IPS DF 4.7 (cell line): ENCODE measurements at regions not wholly inside any gene's neighbourhood (a gene's known extent, or its start where the extent isn't known, plus 50 kb on each side); places are given as distances from the start of the nearest gene placed in this dataset.

Experiments
- DNase-seq: peaks from one replicate; pipeline ENCODE4 v3.0.0-alpha.2; 2013; ENCODE audit warnings: low spot score; ENCODE audit errors: extremely low read depth

DNA sequence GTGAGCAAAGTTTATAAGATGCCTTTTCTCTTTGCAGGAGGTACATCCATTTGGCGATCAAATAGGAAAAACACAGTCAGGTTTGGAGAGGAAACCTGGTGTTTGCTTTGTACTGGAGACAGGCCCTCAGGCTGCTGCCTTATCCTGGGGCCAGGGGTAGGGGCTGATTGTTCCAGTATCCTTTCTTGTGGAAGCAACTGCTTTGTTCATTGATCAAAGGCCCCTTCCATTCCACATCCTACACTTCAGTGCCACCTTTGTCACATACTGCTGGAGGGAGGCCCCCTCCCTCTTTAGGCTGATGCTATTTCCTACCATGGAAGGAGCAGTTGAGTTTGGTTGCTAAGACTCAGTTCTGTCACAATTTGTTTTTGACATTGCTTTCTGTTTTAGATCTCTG lies 778.1 kb downstream of the TLR4 start:
- no peak for DNase-seq

DNA sequence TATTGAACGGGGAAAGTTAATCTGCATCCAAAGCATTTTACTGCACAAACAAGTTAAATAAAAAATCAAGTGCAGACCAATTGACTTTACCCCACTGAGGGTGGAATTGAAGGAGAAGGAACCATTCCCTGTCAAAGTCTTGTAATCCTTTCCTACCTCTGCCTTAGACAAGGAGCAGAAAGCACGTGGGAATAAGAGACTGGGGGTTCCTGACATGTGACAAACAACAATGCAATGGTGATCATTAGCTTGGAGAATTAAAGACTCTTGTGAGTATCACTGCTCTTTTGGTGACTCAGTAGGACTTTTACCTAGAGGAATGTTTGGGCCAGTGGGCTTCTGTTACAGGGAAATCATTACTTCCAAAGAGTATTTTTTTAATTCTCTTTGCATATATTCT lies 779.5 kb downstream of the TLR4 start:
- DNase-seq = no peak

DNA sequence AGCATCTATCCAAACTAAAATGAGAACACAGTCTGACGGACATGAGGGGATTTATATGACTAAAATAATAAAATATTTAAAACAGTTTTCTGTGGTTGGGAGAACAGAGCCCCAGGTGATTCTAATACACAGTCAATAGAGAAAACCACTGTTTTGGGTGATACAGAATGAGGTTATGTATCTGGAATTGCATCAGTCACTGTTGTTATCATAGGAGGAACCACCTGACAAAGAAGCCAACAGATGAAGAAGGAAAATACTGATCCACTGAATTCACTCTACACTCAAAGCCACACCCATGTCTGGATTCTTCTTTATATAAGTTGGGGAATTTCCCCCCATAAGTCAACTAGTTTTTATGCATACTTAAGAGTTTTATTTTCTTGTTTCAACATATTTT lies 799.0 kb downstream of the TLR4 start:
- no peak for DNase-seq

DNA sequence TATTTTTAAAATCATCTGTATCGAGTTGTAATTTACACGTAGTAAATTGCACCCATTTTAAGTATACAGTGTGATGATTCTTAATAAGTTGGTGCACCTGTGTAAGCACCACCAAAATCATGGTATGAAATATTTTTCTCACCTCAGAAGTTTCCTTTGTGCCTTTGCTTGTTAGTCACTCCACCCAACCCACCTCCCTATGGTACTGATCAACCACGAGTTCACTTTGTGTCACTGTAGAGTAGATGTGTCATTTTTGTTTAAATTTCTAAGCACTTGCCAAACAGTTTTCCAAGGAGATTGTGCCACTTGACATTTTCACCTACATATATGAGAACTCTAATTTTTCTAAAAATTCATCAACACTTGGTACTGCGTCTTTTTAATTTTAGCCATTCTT lies 806.5 kb downstream of the TLR4 start:
- DNase-seq = no peak

DNA sequence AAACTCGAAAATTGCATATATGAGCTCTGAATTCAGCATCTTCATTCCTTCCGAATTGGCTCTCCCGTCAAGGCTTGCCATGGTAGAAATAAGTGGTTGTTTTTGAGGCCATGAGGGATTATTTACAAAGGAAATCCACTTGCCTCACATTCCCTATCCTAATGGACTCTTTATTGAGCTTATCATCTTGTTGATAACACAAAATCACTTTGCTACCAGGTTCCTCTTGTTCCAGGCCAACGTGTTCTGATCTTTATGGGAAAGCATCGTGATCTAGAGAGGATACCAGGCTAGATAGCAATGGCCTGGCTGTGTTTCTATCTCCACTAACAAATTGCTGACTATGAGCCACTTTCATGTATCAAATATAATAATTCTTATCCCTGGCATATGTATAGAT lies 811.7 kb downstream of the TLR4 start:
- no peak for DNase-seq

DNA sequence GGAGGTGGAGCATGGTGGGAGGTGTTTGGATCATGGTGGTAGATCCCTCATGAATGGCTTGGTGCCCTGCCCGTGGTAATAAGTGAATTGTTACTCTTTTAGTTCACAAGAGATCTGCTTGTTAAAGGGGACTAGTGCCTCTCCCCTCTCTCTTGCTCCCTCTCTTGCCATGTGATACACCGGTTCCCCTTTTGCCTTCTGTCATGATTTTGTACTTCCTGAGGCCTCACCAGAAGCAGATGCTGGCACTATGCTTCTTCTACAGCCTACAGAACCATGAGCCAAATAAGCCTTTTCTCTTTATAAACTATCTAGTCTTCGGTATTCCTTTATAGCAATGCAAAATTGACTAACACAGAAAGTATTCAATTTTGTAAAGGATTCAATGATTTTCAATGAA lies 817.1 kb downstream of the TLR4 start:
- no peak for DNase-seq

DNA sequence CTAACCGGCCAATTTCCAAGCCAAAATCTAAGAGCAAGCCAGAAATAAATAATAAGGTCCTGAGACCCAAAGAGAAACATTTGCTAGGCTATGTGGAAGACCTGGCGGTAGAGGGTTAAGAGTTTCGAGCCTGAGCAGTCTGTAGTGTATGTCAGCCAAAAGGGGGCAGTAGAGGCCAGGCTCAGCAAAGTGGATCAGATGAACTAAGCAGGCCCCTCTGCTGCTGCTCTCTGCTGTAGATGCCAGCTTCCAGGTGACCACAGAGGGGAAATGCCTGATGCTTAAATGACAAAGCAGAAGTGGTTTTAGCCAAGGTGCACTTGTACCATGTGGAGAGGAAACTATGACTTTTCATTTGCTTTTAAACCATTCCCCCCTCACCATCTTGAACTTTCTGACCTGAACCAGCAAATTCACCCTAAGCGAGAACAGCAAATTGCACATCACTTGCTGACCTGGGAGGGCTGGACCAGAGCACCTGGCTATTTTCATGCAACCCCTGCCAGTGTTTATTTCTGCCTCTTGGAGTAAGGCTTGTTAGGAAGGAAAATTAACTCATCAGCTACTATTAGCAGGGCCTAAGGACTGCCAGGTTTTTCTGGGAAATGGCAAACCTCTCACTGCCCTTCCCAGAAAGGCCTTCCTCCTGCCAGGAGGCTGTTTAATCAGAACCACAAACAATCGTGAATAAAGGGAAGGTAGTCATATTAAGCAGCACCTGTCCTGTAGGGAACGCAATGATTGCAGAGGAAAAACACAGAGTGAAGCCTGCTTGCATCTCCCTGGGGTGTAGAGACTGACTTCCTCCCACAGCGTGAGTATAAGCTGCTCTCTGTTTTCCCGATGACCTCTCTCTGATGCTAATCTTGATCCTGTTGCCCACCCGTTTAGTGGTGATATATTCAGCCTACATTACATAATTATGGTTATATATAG lies 818.2 kb downstream of the TLR4 start:
- peak; percentile 74 for DNase-seq

DNA sequence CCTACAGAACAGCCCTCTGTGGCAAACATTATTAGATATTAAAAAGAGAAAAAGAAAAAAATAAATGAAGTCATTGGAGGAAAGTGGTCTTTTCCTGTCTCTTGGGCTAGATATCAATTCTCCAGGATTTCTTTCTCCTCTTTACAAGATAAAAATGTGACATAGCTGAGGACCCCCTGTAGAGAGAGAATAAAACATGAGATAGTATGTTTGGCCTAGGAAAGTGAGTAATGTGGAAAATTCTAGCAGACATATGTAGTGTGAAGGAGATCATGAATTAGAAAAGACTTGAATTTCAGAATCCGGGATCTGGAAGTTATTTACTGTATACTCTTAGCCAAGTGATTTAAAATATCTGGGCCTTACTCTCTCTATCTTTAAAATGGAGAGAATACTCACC lies 823.1 kb downstream of the TLR4 start:
- no peak for DNase-seq

DNA sequence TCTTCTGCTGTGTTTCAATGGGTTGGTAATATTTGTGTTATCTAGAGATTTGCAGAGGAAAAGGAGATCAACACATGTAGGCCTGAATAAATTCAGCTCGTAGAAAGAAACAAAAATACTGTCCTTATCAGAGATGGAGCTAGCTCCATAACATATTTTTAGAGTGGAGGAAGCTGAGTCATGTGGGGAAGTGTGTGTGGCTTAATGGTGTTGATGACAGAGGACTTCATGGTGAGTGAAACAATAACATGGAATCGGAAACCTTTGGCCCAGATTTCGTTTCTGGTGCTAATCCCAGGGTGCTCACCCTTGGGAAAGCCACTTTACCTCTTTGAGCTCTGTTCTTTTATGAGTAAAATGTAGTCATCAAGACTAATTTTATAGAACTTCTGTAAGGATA lies 825.0 kb downstream of the TLR4 start:
- no peak for DNase-seq

DNA sequence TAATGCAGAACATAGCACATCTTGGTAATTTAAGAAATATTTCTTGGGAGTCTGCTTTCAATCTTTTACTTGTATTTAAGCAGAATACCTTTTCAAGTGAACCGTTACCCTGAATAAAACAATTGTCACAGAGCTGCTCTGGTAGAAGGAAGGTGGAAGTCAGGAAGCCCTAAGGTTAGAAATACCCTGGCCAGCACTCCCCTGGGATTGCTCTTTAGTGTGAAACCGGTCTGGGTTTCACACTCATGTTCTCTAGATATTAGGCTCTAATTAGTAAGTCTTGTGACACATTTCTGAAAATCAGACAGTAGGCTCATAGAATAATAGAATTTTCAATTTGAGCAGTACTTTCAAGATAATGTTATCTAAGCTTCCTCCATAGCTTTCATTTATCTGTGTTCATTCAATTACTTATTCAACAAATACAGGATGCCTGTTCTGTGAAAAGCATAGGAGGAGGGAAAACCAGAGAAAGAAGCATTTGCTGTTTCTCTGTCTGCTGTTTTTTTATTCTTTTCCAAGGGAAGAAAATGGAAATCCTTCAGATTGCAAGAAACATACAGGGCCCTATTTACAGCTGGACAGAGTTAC lies 825.5 kb downstream of the TLR4 start:
- no peak for DNase-seq

DNA sequence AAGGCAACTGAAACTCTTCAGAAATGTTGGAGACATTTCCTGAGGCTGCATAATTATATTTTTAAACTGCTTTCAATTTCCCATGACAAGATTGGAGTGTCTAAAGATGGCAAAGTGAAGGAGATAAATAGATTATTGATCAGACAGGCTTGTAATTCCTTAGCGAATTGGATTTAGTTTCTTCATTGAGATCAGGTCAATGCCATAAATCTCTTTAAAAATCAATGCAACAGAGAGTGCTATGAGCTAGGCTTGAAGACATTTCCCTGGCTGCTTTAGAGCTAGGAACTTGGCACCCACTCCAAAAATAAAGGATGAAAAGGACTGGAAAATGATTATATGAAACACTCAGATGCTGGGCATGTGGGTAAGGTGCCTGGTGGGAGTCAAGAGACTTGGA lies 828.4 kb downstream of the TLR4 start:
- no peak for DNase-seq

DNA sequence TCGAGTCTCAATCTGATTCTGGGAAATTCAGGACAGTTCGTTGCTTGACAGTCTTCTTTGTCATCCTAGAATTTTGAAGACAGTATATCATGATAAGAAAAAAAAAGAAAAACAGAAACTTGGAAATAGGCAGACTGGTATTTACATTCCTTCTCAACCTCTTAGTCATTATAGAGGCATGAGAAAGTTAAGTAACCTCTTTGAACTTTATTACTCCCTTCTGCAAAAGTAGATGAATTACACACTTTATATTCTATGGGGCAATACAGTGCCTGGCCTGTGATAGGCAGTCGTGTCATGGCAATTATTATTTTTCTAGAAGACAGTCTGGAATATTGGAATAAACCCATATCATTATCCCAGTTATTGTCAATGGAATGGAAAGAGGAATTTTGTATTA lies 828.9 kb downstream of the TLR4 start:
- DNase-seq = no peak

DNA sequence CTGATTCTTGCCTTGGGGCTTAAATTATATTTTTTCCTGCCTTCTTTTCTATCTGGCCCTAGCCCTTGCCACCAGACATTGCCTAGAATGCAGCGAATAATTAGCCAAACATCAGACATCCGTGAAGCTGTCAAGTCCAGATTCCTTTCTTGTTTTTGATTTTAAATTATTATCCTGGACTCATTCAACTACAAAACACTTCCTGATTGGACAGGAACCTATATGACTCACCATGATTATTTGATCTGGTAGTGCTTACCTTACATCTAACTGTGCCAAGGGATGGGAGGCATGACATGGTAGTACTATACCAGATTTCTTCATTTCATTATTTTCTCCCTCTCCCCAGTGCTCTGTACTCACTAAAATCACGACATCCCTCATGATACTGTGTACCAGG lies 829.6 kb downstream of the TLR4 start:
- no peak for DNase-seq

DNA sequence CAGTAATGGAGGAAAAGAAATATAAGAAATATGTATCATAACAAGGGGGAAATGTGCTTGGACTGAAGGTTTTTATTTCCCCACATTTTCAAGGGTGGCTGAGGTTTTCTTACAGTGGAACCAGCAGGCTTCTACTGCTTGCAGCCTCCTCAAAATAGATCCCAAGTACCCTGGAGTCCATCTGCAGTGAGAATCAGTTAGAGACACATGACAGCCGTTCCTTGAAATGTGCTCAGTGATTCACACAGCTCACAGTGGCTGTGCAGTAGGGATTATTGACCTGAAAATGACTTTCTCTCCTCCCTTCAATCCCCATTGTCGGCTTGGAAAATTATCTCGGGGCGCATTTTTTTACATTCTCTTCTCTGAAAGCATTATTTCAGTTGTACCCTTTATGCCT lies 832.0 kb downstream of the TLR4 start:
- no peak for DNase-seq

DNA sequence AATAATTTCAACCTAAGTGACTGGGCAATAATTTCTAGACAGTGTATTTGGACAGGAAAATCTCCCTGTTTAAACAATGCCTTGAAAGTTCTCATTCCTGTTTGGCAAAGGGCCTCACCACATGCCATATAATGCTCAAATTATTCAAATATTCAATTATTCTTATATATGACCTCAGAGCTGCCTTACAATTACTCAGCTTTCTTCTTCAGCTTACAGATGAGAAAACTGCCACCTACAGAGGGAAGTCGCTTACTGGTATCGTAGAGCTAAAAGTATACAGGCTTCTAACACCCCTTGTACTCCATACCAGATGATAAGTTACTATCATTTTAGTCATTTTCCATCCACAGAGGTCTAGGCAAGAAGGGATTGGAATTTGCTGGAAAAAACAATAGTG lies 830.3 kb downstream of the BRINP1 start:
- no peak for DNase-seq

DNA sequence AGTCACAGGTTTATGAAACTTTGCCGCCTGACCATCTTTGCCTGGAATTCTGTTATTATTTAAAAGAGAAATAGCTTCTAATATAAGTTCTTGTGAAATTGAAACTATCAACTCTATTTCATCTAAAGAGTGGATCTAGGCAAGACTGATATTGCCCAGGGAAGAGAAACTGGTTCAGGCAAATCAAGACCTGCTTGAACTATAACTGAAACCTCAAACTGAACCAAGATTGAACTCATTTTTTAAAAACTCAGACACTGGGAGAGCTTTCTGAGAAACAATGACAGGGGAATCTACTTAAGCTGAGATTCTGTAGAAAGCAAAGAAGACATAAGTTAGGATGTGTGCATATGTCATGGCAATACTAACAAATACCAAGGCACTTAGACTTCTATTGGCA lies 815.8 kb downstream of the BRINP1 start:
- no peak for DNase-seq

DNA sequence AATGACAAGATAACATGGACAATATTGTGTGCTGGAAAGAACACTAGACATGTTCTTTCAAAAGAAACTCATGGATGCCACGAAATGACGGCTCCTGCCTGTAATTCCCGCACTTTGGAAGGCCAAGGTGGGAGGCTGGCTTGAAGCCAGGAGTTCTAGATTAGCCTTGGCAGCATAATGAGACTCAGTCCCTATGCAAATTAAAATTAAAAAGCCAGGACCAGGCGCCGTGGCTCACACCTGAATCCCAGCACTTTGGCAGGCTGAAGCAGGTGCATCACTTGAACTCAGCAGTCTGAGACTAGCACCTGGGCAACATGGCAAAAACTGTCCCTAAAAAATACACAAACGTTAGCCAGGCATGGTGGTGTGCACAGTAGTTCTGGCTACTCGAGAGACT lies 814.2 kb downstream of the BRINP1 start:
- no peak for DNase-seq

DNA sequence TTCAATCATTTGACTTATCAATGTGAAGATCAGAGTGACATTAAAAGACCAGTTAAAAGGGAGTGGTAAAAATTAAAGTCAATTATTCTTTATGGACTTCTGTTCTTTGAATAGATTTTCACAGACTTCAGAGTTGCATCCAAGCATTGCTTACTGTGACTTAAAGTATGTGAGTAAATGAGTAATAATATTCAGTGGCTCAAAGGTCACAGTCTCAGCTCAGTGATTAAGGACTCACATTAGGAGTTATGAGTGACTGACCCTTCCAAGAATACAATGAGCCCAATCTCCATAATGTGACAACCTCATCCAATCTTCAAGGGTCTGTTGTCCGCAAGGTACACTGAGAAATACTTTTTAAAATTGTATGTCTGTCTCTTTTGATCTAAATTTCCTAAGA lies 811.2 kb downstream of the BRINP1 start:
- DNase-seq = no peak

DNA sequence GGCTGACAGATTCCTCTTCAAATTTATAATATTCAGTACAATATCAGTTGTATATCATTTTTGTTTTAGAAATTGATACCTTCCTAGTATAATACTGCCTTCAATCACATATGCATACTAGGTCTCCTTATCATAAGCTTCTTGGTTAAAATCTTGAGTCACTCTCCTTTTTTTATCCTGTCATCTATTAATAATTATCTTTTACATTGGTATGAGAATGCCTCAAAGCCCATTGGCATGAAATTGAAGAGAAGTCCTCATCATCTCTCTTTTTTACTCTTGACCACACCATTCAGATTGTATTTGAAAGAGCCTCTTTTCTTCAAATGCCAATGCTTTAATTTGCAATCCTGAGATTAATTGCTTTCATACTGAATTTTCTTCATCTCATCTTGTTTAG lies 810.3 kb downstream of the BRINP1 start:
- no peak for DNase-seq

DNA sequence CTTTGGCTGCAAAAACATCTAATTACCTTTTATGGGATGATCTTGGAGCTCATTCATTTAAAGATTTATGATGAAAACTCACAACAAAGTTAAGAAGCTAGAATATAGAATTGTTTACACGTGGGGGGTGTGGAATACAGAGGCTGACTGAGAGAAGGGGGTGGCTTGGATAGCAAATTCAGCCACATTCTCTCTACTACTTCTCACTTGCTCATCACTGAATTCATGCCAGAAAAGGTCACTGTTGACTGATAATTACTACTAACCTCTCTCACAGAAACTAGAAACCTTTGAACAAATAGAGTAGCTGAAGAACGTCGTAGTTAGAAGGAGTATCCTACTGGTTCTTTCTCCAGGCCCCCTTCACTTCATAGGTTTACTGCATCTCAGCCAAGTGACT lies 808.2 kb downstream of the BRINP1 start:
- no peak for DNase-seq

DNA sequence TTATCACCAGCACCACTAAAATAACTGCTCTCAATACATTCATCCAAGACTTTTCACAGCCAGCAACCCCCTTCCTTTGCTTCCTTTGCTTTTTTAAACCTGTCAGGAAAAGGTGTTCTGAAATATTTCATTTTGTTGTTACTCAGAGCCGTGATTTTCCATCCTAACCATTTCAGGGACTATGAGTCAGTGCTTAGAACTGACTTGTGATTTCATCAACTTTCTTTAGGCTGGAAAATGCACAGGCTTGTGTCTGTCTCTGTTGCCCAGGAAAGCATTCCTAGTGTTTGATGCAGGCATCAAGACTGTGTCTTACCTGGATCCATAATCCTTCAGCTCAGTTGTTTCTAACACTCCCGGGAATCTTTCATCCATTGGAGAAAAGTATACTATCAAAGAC lies 805.6 kb downstream of the BRINP1 start:
- no peak for DNase-seq

DNA sequence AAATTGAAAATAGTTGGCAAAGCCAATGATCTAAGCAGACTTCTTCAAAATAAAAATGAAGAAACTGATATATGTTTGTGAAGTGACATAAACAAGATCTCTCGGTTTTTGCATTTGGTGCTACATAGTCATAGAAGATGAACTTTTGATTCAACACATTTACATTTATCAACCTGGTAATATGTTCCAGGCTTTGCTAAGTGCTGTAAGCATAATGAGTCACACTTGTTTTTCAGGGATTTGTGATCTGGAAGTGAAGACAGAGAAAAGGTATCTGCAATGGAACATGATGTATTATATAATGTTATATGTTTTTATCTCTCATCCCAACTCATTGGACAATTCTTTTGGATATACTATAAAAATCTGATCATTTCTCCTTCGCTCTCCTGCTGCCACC lies 801.4 kb downstream of the BRINP1 start:
- DNase-seq = no peak

DNA sequence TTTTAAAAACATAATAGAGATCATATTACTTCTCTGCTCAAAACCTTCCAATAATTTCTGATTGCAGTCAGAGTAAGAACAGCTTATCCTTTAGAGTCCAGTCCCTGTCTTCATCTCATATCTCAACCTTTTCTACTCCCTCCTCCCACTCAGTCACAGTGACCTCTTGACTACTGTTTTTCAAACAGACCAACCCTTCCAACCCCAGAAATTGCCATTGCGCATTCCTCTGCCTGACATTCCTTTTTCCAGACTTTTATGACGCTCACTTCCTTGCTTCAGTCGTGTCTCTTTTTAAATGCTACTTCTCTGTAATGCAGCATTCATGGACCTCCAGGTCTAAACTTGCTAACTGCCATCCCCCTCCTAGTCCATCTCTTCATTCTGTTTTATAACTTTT lies 800.5 kb downstream of the BRINP1 start:
- DNase-seq = no peak
